T-helper 1 cell treated with Interleukin-12 subunit alpha and Interleukin-12 subunit beta and Interleukin-4 antibody, amounts not matched to agents 30 μg/mL and 1 μg/mL, for 36 hours (primary cell): ENCODE measurements at regions not wholly inside any gene's neighbourhood (a gene's known extent, or its start where the extent isn't known, plus 50 kb on each side); places are given as distances from the start of the nearest gene placed in this dataset.

Experiments used
- H3K27ac Mint-ChIP-seq: one replicate; pipeline ENCODE4 v1.8.0; 2021; ENCODE audit warnings: mild to moderate bottlenecking, mixed read lengths
- H3K27me3 Mint-ChIP-seq: one replicate; pipeline ENCODE4 v1.8.0; 2021; ENCODE audit warnings: low read depth, mixed read lengths
- H3K36me3 Mint-ChIP-seq: one replicate; pipeline ENCODE4 v1.8.0; 2021; ENCODE audit warnings: low read depth, mixed read lengths
- H3K4me1 Mint-ChIP-seq: one replicate; pipeline ENCODE4 v1.8.0; 2021; ENCODE audit warnings: low read depth, mixed read lengths
- H3K4me3 Mint-ChIP-seq: one replicate; pipeline ENCODE4 v1.8.0; 2021; ENCODE audit warnings: mild to moderate bottlenecking, moderate library complexity, mixed read lengths
- H3K9me3 Mint-ChIP-seq: one replicate; pipeline ENCODE4 v1.8.0; 2021; ENCODE audit warnings: mixed read lengths

GRCh38 chr4:81758574-81759264 is 287.0 kb upstream of the RASGEF1B start:
- Mint-ChIP-seq H3K27me3 (no peaks in the 10 kb centered on the region), H3K4me1 (peaks cover 7% of the 10 kb centered on the region), H3K36me3 (no peaks in the 10 kb centered on the region), H3K27ac (no peak overlapping the region), H3K4me3 (no peak overlapping the region), H3K9me3 (no peaks in the 10 kb centered on the region)

DNA sequence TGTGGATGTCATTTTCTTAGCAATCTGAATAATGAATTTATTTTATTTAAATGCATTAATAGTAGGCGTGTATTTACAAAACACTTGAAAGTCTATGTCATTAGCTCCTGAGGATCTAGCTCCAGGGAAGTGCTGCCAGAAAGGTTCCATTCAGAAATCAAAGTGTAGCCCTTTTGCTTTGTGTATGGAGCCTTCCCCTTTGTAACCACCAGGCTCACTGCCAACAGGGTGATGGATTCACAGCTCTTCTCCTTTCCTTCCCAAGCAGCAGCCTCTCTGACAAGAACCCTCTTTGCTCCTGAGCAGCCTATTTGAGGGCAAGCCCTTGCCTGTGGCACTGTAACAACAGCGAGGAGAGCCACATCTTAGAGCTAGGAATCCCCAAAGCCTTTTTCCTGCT is 286.0 kb upstream of the RASGEF1B start:
- no peak overlapping the region for H3K4me3 Mint-ChIP-seq
- no peaks in the 10 kb centered on the region for H3K36me3 Mint-ChIP-seq
- H3K4me1 Mint-ChIP-seq: peaks cover 7% of the 10 kb centered on the region
- H3K27ac Mint-ChIP-seq: no peak overlapping the region
- H3K9me3 Mint-ChIP-seq: no peaks in the 10 kb centered on the region
- no peaks in the 10 kb centered on the region for H3K27me3 Mint-ChIP-seq

- Mint-ChIP-seq H3K4me3 (no peak overlapping the region), H3K27me3 (no peaks in the 10 kb centered on the region), H3K4me1 (peaks cover 7% of the 10 kb centered on the region), H3K27ac (no peak overlapping the region), H3K9me3 (no peaks in the 10 kb centered on the region), H3K36me3 (no peaks in the 10 kb centered on the region)
Measured at GRCh38 chr4:81756973-81757372, 285.3 kb upstream of the RASGEF1B start.

DNA sequence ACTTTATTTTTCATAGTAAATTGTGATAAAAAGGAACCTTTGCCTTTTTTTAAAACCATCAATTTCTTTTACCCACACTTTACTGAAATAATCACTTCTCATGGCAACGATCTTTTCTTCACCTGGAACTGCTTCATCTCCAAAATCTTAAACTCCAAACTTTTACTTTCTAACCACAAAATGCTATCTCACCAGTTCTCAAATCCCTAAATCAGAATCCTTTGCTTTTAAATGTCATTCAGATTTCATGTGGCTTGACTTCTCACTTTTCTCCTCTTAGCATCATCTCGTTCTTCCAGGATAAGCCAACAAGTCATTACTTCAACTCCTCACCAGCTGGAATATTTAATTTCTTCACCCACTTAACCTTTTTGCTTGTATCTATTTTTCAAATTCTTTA is 284.3 kb upstream of the RASGEF1B start:
- Mint-ChIP-seq H3K27me3 (no peaks in the 10 kb centered on the region), H3K36me3 (no peaks in the 10 kb centered on the region), H3K4me1 (peaks cover 7% of the 10 kb centered on the region), H3K27ac (no peak overlapping the region), H3K4me3 (no peak overlapping the region), H3K9me3 (no peaks in the 10 kb centered on the region)

GRCh38 chr4:81754169-81754568 is 282.5 kb upstream of the RASGEF1B start:
- no peaks in the 10 kb centered on the region for H3K9me3 Mint-ChIP-seq
- no peak overlapping the region for H3K4me3 Mint-ChIP-seq
- no peaks in the 10 kb centered on the region for H3K27me3 Mint-ChIP-seq
- H3K4me1 Mint-ChIP-seq: peaks cover 7% of the 10 kb centered on the region
- no peaks in the 10 kb centered on the region for H3K36me3 Mint-ChIP-seq
- no peak overlapping the region for H3K27ac Mint-ChIP-seq

- Mint-ChIP-seq H3K27ac (no peak overlapping the region), H3K4me3 (no peak overlapping the region), H3K9me3 (no peaks in the 10 kb centered on the region), H3K27me3 (no peaks in the 10 kb centered on the region), H3K4me1 (peaks cover 3% of the 10 kb centered on the region), H3K36me3 (no peaks in the 10 kb centered on the region)
Measured at GRCh38 chr4:81751531-81752289, 280.0 kb upstream of the RASGEF1B start.

- Mint-ChIP-seq H3K4me3 (no peak overlapping the region), H3K27ac (no peak overlapping the region), H3K9me3 (no peaks in the 10 kb centered on the region), H3K4me1 (peaks cover 2% of the 10 kb centered on the region), H3K36me3 (no peaks in the 10 kb centered on the region), H3K27me3 (no peaks in the 10 kb centered on the region)
Measured at GRCh38 chr4:81747242-81747930, 275.7 kb upstream of the RASGEF1B start.

DNA sequence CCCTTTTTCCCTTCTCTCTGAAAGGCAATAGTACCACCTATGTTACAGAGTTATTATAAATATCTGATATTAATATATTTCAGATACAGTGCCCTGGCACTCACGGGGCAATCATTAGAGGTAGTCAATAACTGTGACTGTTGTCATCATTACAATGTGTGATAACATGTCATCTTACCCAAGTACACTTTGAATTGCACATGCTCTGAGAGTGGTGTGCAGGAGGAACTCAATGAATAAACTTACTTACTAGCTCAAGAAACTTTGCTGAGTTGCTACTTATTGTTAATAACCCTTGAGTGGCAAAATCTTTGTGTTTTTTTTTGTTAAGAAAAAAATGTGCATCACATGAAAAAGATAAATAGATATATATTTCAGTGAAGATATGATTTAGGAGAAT is 275.1 kb upstream of the RASGEF1B start:
- no peak overlapping the region for H3K4me3 Mint-ChIP-seq
- H3K27ac Mint-ChIP-seq: no peak overlapping the region
- H3K9me3 Mint-ChIP-seq: no peaks in the 10 kb centered on the region
- peaks cover 2% of the 10 kb centered on the region for H3K4me1 Mint-ChIP-seq
- H3K27me3 Mint-ChIP-seq: no peaks in the 10 kb centered on the region
- no peaks in the 10 kb centered on the region for H3K36me3 Mint-ChIP-seq

DNA sequence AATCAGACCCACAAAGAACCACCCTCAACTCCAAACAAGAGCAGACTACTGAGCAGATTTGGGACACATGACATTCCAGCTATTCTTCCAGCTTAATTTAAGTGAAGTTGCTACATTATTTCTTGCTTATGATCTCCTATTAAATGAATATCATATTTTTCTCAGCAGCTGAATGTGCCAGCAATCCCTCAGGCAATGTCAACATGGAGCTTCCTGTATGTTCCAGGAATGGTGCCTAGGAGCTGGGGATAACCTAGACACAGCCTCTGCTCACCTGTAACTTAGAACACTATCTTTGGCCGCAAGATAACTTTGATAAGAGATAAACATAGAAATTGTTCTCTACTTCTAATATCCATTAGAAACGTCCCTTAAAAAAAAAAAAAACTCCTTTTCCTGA is 274.4 kb upstream of the RASGEF1B start:
- H3K36me3 Mint-ChIP-seq: no peaks in the 10 kb centered on the region
- no peak overlapping the region for H3K27ac Mint-ChIP-seq
- no peaks in the 10 kb centered on the region for H3K27me3 Mint-ChIP-seq
- no peaks in the 10 kb centered on the region for H3K9me3 Mint-ChIP-seq
- peaks cover 2% of the 10 kb centered on the region for H3K4me1 Mint-ChIP-seq
- H3K4me3 Mint-ChIP-seq: no peak overlapping the region

DNA sequence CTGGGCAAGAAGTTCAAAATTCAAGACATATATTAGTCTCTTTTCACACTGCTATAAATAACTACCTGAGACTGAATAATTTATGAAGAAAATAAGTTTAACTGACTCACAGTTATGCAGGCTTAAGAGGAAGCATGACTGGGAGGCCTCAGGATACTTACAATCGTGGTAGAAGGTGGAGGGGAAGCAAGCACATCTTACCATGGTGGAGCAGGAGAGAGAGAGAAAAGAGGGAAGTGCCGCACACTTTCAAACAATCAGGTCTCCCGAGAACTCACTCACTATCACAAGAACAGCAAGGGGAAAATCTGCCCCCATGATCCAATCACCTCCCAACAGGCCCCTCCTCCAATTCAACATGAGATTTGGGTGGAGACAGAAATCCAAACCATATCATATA is 273.3 kb upstream of the RASGEF1B start:
- no peak overlapping the region for H3K27ac Mint-ChIP-seq
- no peak overlapping the region for H3K4me3 Mint-ChIP-seq
- H3K36me3 Mint-ChIP-seq: no peaks in the 10 kb centered on the region

GRCh38 chr4:81743731-81744435 is 272.2 kb upstream of the RASGEF1B start:
- H3K27me3 Mint-ChIP-seq: no peaks in the 10 kb centered on the region
- peaks cover 2% of the 10 kb centered on the region for H3K4me1 Mint-ChIP-seq
- H3K27ac Mint-ChIP-seq: no peak overlapping the region
- no peaks in the 10 kb centered on the region for H3K9me3 Mint-ChIP-seq
- H3K36me3 Mint-ChIP-seq: no peaks in the 10 kb centered on the region
- no peak overlapping the region for H3K4me3 Mint-ChIP-seq

More for the DNA sequence above, 273.3 kb upstream of the RASGEF1B start:
- Mint-ChIP-seq H3K9me3 (no peaks in the 10 kb centered on the region), H3K4me1 (peaks cover 2% of the 10 kb centered on the region), H3K27me3 (no peaks in the 10 kb centered on the region)

- no peak overlapping the region for H3K4me3 Mint-ChIP-seq
- no peaks in the 10 kb centered on the region for H3K4me1 Mint-ChIP-seq
- no peak overlapping the region for H3K27ac Mint-ChIP-seq
- no peaks in the 10 kb centered on the region for H3K9me3 Mint-ChIP-seq
- H3K27me3 Mint-ChIP-seq: no peaks in the 10 kb centered on the region
- H3K36me3 Mint-ChIP-seq: no peaks in the 10 kb centered on the region
Measured at GRCh38 chr4:81740487-81740886, 268.8 kb upstream of the RASGEF1B start.

GRCh38 chr4:81738891-81739290 is 267.2 kb upstream of the RASGEF1B start:
- no peak overlapping the region for H3K27ac Mint-ChIP-seq
- no peaks in the 10 kb centered on the region for H3K9me3 Mint-ChIP-seq
- no peaks in the 10 kb centered on the region for H3K4me1 Mint-ChIP-seq
- no peak overlapping the region for H3K4me3 Mint-ChIP-seq
- no peaks in the 10 kb centered on the region for H3K27me3 Mint-ChIP-seq
- no peaks in the 10 kb centered on the region for H3K36me3 Mint-ChIP-seq

GRCh38 chr4:81737865-81738559 is 266.3 kb upstream of the RASGEF1B start:
- Mint-ChIP-seq H3K4me1 (no peaks in the 10 kb centered on the region), H3K36me3 (no peaks in the 10 kb centered on the region), H3K4me3 (no peak overlapping the region), H3K9me3 (no peaks in the 10 kb centered on the region), H3K27me3 (no peaks in the 10 kb centered on the region), H3K27ac (no peak overlapping the region)
